Activated T-cell treated with anti-CD3 and anti-CD28 coated beads, Interleukin-2, amount 50 U/mL, for 48 hours (primary cell): ENCODE measurements at regions not wholly inside any gene's neighbourhood (a gene's known extent, or its start where the extent isn't known, plus 50 kb on each side); places are given as distances from the start of the nearest gene placed in this dataset.
A peak's percentile ranks its signal among the peaks of the same experiment; 100 is the strongest.
"Not testable (repeated sequence)": the region's sequence is repeated elsewhere in the genome, so short reads cannot be mapped to it uniquely, and the experiment has no call there.

ENCODE experiments used
- DNase-seq, 2 experiments: peaks; one replicate each; pipeline ENCODE4 v3.0.0-alpha.2; 2020

DNA sequence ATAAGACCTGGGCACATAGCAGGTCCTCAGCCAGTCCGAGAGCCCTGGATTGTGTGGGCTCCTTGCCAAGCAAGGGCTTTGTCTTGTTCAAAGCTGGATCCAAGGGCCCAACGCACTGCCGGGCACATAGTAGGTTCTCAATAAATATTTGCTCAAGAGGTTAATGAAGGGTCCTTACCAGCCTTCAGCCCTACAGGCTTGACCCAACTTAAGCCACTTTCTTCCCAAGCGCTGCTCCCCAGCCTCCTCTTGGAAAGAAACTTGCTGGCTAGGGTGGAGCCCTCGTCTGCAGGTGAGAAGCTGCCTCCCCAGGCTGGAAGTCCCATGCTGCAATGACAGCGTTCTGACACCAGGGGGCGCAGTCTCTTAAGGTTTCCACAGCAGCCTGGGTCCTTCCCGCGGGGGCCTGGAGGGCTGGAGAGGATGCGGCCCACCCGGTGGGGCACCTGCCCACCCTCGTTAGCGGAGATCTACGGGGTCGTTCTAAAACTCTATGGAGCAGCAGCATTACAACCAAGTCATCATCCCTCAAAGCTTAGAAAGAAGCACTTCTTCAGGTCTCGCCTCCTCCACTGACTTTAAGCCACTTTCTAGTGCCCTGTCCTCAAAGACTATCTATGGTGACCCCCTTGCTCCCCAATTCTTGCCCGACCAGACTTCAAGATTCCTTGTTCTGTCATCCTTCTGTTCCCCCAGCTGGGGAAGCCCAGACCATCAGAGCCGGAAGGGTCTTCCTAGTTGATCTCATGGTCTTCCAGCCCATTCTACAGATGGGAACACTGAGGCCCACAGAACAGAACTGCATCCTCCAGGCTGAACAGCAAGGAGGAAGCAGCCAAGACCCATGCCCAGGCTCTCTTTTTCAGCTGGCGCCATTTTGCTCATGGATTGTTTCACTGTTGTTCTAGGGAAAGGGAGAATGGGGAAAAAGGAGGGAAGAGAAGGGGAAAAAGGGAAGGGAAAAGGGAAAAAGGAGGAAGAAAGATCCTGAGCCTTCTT lies 115.4 kb downstream of the LHX2 start:
- DNase-seq: peak; percentile 88 to 89

- DNase-seq: no peak
These were observed 117.1 kb downstream of the LHX2 start for GRCh38 chr9:124128568-124129166.

- no peak for DNase-seq
These were observed 118.9 kb downstream of the LHX2 start for GRCh38 chr9:124130277-124131075.

DNA sequence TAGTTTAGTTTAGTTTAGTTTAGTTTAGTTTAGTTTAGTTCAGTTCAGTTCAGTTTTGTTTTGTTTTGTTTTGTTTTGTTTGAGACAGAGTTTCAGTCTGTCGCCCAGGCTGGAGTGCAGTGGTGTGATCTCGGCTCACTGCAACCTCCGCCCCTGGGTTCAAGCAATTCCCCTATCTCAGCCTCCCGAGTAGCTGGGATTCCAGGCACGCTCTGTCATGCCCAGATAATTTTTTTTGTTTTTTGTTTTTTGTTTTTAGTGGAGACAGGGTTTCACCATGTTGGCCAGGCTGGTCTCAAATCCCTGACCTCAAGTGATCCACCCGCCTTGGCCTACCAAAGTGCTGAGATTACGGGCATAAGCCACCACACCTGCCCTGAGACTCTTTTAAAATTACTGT lies 120.0 kb downstream of the LHX2 start:
- not testable (repeated sequence) for DNase-seq

GRCh38 chr9:124132671-124133147 lies 121.1 kb downstream of the LHX2 start:
- no peak for DNase-seq

DNA sequence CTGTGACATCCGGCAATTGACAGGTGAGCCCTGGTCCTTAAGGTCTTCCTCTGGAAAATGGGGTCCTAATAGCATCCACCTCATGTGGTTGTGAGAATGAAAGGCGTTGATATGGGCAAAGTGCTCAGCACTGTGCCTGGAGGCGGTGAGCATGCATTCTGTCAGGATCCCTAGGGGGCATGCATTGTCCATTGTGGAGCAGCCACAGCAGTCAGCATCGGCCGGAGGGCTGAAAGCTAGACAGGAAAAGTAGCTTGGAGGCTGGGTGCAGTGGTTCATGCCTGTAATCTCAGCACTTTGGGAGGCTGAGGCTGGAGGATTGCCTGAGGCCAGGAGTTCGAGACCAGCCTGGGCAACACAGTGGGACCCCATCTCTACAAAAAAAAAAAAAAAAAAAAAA lies 122.2 kb downstream of the LHX2 start:
- peak; percentile 37 to 49 for DNase-seq

GRCh38 chr9:124134526-124134925 lies 123.0 kb downstream of the LHX2 start:
- no peak for DNase-seq

- no peak for DNase-seq
These were observed 121.9 kb upstream of the NEK6 start for GRCh38 chr9:124135813-124136365.

- DNase-seq: no peak
These were observed 120.5 kb upstream of the NEK6 start for GRCh38 chr9:124137009-124137943.

GRCh38 chr9:124137944-124138335 lies 119.8 kb upstream of the NEK6 start:
- DNase-seq: no peak

GRCh38 chr9:124139001-124139400 lies 118.7 kb upstream of the NEK6 start:
- DNase-seq: no peak

DNA sequence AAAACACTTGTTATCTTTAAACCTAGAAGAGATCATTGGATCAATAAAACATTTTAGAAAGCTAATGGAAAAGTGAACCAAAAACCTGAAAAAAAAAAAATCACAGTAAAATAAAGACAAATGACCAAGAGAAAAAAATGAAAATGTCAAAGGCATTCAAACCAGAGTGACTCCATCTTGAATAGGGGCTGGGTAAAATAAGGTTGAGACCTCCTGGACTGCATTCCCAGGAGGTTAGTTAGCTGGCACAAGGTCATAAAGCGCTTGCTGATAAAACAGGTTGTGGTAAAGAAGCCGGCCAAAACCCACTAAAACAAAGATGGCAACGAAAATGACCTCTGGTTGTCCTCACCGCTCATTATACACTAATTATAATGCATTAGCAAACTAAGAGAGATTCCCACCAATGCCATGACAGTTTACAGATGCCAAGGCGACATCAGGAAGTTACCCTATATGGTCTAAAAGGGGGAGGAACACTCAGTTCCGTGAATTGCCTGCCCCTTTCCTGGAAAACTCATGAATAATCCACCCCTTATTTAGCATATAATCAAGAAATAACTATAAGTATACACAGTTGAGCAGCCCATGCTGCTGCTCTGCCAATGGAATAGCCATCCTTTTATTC lies 116.7 kb upstream of the NEK6 start:
- no peak for DNase-seq

- not testable (repeated sequence) for DNase-seq
These were observed 113.1 kb upstream of the NEK6 start for GRCh38 chr9:124144561-124145123.

DNA sequence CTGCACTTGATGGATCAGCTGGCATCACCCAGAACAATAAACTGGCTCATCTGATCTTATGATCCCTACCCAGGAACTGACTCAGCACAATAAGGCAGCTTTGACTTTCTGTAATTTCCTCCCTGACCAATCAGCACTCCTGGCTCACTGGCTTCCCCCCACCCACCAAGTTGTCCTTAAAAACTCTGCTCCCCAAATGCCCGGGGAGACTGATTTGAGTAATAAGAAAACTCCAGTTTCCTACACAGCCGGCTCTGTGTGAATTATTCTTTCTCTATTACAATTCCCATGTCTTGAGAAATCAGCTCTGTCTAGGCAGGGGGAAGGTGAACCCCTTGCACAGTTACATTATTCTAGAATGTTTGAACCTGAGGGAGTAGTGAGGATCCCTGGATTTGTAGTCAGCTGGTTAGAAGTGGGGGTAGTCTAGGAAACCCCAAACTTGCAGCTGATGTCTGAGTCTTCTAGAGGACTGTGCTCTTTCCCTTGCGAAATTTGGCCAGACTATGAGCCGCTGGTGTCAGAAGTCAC lies 111.7 kb upstream of the NEK6 start:
- no peak for DNase-seq

DNA sequence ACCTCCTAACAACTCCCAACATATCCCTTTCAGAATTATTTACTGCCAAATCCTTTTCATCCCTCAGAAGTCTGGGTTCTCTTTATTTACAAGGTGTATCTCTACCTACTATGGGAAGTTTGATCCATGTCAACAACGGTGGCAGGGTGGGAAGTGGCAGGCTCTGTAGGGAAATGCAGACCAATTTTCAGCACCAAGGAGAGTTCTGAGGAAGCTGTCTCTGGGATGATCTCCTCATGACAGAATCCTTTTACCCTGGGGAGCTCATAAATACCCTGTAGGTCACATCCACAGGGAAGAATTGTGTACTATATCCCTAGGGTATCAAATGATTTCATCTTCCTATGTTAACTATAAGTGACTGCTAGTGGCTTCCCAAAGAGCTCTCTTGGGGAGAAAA lies 107.8 kb upstream of the NEK6 start:
- no peak for DNase-seq

DNA sequence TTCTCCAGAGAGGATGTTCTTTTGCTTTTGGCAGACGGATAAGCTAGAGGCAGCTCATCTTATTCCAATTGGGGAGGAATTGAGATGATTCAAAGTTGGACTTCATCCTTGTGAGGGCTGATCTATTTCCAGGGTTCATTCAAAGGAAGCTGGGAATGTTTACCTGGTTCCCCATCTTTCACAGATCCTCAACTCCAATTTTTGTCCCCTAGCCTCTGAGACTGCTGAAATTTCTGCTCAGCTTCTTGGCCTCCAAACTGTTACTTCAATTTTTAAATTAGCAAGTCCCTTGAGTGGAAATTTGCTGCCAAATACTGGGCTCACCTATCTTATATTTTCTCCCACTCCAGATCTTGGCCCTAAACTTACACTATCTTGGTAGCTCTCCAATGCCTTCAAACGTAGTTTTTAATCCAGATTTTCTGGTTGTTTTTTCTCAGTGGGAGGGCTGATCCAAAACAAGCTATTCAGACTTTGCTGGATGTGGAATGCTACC lies 93.9 kb upstream of the NEK6 start:
- DNase-seq: no peak

DNA sequence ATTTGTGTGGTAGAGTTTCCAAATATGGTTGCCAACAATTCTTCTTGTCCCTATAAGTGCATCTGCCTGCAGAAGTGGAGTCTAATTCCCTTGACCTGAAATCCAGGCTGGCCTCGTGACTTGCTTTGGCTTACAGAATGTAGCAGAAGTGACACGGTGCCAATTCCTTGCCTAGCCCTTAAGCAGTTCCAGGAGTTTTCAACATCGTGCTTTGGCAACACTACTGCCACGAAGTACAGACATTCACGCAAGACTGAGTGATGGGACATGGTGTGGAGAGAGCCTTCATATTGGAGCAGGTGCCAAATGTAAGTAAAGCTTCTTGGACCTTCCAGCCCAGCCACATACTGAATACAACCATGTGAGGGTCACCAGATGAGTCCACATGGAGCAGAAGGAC lies 92.9 kb upstream of the NEK6 start:
- no peak for DNase-seq

- no peak for DNase-seq
These were observed 83.3 kb upstream of the NEK6 start for GRCh38 chr9:124174433-124174832.

GRCh38 chr9:124177522-124177921 lies 80.2 kb upstream of the NEK6 start:
- DNase-seq: not testable (repeated sequence)
